Panc1 (cell line): ENCODE measurements at regions not wholly inside any gene's neighbourhood (a gene's known extent, or its start where the extent isn't known, plus 50 kb on each side); places are given as distances from the start of the nearest gene placed in this dataset.

Experiments used
- CTCF ChIP-seq: fragments of 450-650 bp; IDR thresholded peaks from 2 replicates; pipeline ENCODE4 v1.5.1; 2017; ENCODE audit warnings: mild to moderate bottlenecking
- POLR2AphosphoS5 ChIP-seq: IDR thresholded peaks from 2 replicates; pipeline ENCODE4 v1.6.1; 2012; ENCODE audit warnings: mild to moderate bottlenecking, low read depth, low read length, moderate library complexity
- REST ChIP-seq, 2 experiments: IDR thresholded peaks; 2 replicates each; pipeline ENCODE4 v1.6.1; 2011 to 2012; ENCODE audit warnings: low read depth in 2 of 2, control low read depth in 1 of 2, low read length in 1 of 2, mild to moderate bottlenecking in 1 of 2, moderate library complexity in 1 of 2; ENCODE audit not compliant: insufficient read depth in 1 of 2
- SIN3A ChIP-seq: IDR thresholded peaks from 2 replicates; pipeline ENCODE4 v1.6.1; 2012; ENCODE audit warnings: low read depth, mild to moderate bottlenecking, low read length, moderate library complexity, borderline replicate concordance; ENCODE audit not compliant: insufficient read depth
- TCF7L2 ChIP-seq: IDR thresholded peaks from 2 replicates; pipeline ENCODE4 v1.6.1; 2011; ENCODE audit warnings: mild to moderate bottlenecking, low read depth, low read length, inconsistent platforms

- no peak for TF ChIP-seq CTCF
- no peak for TF ChIP-seq POLR2AphosphoS5
- TF ChIP-seq SIN3A = no peak
- no peak for TF ChIP-seq REST (IDR thresholded peaks at IDR 0.05; ENCODE audit: insufficient read depth in 1 of 2, low read depth in 2 of 2, low read length in 1 of 2)
- no peak for TF ChIP-seq TCF7L2
Observed at GRCh38 chr4:54540931-54541330, 116.8 kb upstream of the KIT start.
